ENCODE measurements at regions not wholly inside any gene's neighbourhood (a gene's known extent, or its start where the extent isn't known, plus 50 kb on each side); places are given as distances from the start of the nearest gene placed in this dataset.

GRCh38 chr3:188095431-188095830 lies 58.5 kb upstream of the LPP start:
- Histone ChIP-seq H3K27ac (no peak overlapping the region), H3K36me3 (no peaks in the 10 kb centered on the region), H3K4me1 (ENCODE audit: control insufficient read depth in 1 of 2, insufficient read depth in 1 of 2, low read depth in 1 of 2, low read length in 1 of 2) (no peaks in the 10 kb centered on the region), H3K9me3 (no peaks in the 10 kb centered on the region), H3K4me3 (ENCODE audit: low read depth in 1 of 2, low read length in 1 of 2) (no peak overlapping the region), H3K27me3 (no peaks in the 10 kb centered on the region)
- TF ChIP-seq CTCF (IDR thresholded peaks at IDR 0.05), result no peak

- Histone ChIP-seq H3K27me3 (no peaks in the 10 kb centered on the region), H3K4me1 (ENCODE audit: control insufficient read depth in 1 of 2, insufficient read depth in 1 of 2, low read depth in 1 of 2, low read length in 1 of 2) (no peaks in the 10 kb centered on the region), H3K27ac (no peak overlapping the region), H3K36me3 (no peaks in the 10 kb centered on the region), H3K4me3 (ENCODE audit: low read depth in 1 of 2, low read length in 1 of 2) (no peak overlapping the region), H3K9me3 (no peaks in the 10 kb centered on the region)
- TF ChIP-seq CTCF (IDR thresholded peaks at IDR 0.05), result no peak
Measured at GRCh38 chr3:188097791-188098190, 56.2 kb upstream of the LPP start.

- no peaks in the 10 kb centered on the region for H3K36me3 ChIP-seq
- no peaks in the 10 kb centered on the region for H3K9me3 ChIP-seq
- H3K4me1 ChIP-seq (ENCODE audit: control insufficient read depth in 1 of 2, insufficient read depth in 1 of 2, low read depth in 1 of 2, low read length in 1 of 2), result no peaks in the 10 kb centered on the region
- H3K27ac ChIP-seq, result no peak overlapping the region
- H3K4me3 ChIP-seq (ENCODE audit: low read depth in 1 of 2, low read length in 1 of 2), result no peak overlapping the region
- H3K27me3 ChIP-seq, result no peaks in the 10 kb centered on the region
- no peak for TF ChIP-seq CTCF (IDR thresholded peaks at IDR 0.05)
Measured at GRCh38 chr3:188099907-188100306, 54.0 kb upstream of the LPP start.

- no peaks in the 10 kb centered on the region for H3K4me1 ChIP-seq (ENCODE audit: control insufficient read depth in 1 of 2, insufficient read depth in 1 of 2, low read depth in 1 of 2, low read length in 1 of 2)
- no peak overlapping the region for H3K4me3 ChIP-seq (ENCODE audit: low read depth in 1 of 2, low read length in 1 of 2)
- H3K27me3 ChIP-seq, result no peaks in the 10 kb centered on the region
- no peak for TF ChIP-seq CTCF (IDR thresholded peaks at IDR 0.05)
- H3K9me3 ChIP-seq, result no peaks in the 10 kb centered on the region
- no peak overlapping the region for H3K27ac ChIP-seq
- H3K36me3 ChIP-seq, result no peaks in the 10 kb centered on the region
Measured at GRCh38 chr3:188102861-188103547, 51.0 kb upstream of the LPP start.

- Histone ChIP-seq H3K27ac (no peak overlapping the region), H3K9me3 (no peaks in the 10 kb centered on the region), H3K36me3 (no peaks in the 10 kb centered on the region), H3K27me3 (no peaks in the 10 kb centered on the region), H3K4me3 (ENCODE audit: low read depth in 1 of 2, low read length in 1 of 2) (no peak overlapping the region), H3K4me1 (ENCODE audit: control insufficient read depth in 1 of 2, insufficient read depth in 1 of 2, low read depth in 1 of 2, low read length in 1 of 2) (no peaks in the 10 kb centered on the region)
- TF ChIP-seq CTCF (IDR thresholded peaks at IDR 0.05), result no peak
Measured at GRCh38 chr3:188104050-188104449, 49.9 kb upstream of the LPP start.

Measured in neutrophil (primary cell).